H9 (cell line): ENCODE measurements at regions not wholly inside any gene's neighbourhood (a gene's known extent, or its start where the extent isn't known, plus 50 kb on each side); places are given as distances from the start of the nearest gene placed in this dataset.

Experiments used
- DNase-seq: peaks from one replicate; pipeline ENCODE4 v3.0.0-alpha.2; 2017
- H2AFZ ChIP-seq: one replicate; pipeline ENCODE4 v1.6.1; 2013; ENCODE audit warnings: mild to moderate bottlenecking, low read length, control low read depth, moderate library complexity
- H2AK5ac ChIP-seq: 2 replicates; pipeline ENCODE4 v1.6.1; 2013; ENCODE audit warnings: low read length, control low read depth, mixed read lengths; ENCODE audit not compliant: insufficient read length
- H2BK120ac ChIP-seq: one replicate; pipeline ENCODE4 v1.6.1; 2013; ENCODE audit warnings: low read depth, mild to moderate bottlenecking, low read length, control low read depth, inconsistent platforms; ENCODE audit not compliant: poor library complexity, severe bottlenecking
- H2BK12ac ChIP-seq: 2 replicates; pipeline ENCODE4 v1.6.1; 2013; ENCODE audit warnings: low read length, control low read depth, mixed read lengths, low read depth; ENCODE audit not compliant: insufficient read length
- H2BK15ac ChIP-seq: 2 replicates; pipeline ENCODE4 v1.6.1; 2013; ENCODE audit warnings: low read depth, low read length, control low read depth
- H2BK20ac ChIP-seq: one replicate; pipeline ENCODE4 v1.6.1; 2013; ENCODE audit warnings: low read depth, mild to moderate bottlenecking, low read length, control low read depth, inconsistent platforms; ENCODE audit not compliant: poor library complexity, severe bottlenecking
- H2BK5ac ChIP-seq: 2 replicates; pipeline ENCODE4 v1.6.1; 2013; ENCODE audit warnings: low read length, control low read depth, mixed read lengths; ENCODE audit not compliant: insufficient read length
- H3K14ac ChIP-seq: 2 replicates; pipeline ENCODE4 v1.6.1; 2013; ENCODE audit warnings: low read length, control low read depth; ENCODE audit not compliant: insufficient read depth
- H3K18ac ChIP-seq: 2 replicates; pipeline ENCODE4 v1.6.1; 2013; ENCODE audit warnings: low read depth, mild to moderate bottlenecking, mixed read lengths, low read length, control low read depth; ENCODE audit not compliant: insufficient read length
- H3K23ac ChIP-seq: 2 replicates; pipeline ENCODE4 v1.6.1; 2013; ENCODE audit warnings: low read length, control low read depth, mixed read lengths, low read depth; ENCODE audit not compliant: insufficient read length
- H3K23me2 ChIP-seq: 2 replicates; pipeline ENCODE4 v1.6.1; 2013; ENCODE audit warnings: low read depth, mild to moderate bottlenecking, mixed read lengths, low read length, control low read depth; ENCODE audit not compliant: insufficient read length, poor library complexity, severe bottlenecking
- H3K27ac ChIP-seq: 2 replicates; pipeline ENCODE4 v1.5.1; 2013; ENCODE audit warnings: low read length, control low read depth, mixed read lengths, low read depth; ENCODE audit not compliant: insufficient read length
- H3K27me3 ChIP-seq: 2 replicates; pipeline ENCODE4 v1.6.1; 2013; ENCODE audit warnings: low read length, control low read depth, inconsistent platforms; ENCODE audit not compliant: insufficient read depth
- H3K4ac ChIP-seq: 2 replicates; pipeline ENCODE4 v1.6.1; 2013; ENCODE audit warnings: low read depth, mild to moderate bottlenecking, control low read depth, inconsistent platforms, low read length, moderate library complexity
- H3K4me1 ChIP-seq: 2 replicates; pipeline ENCODE4 v1.6.1; 2013; ENCODE audit warnings: low read length, control low read depth, inconsistent platforms; ENCODE audit not compliant: insufficient read depth
- H3K4me2 ChIP-seq: 2 replicates; pipeline ENCODE4 v1.6.1; 2013; ENCODE audit warnings: low read length, control low read depth, mixed read lengths; ENCODE audit not compliant: insufficient read length, insufficient read depth
- H3K56ac ChIP-seq: 2 replicates; pipeline ENCODE4 v1.6.1; 2013; ENCODE audit warnings: low read depth, mild to moderate bottlenecking, mixed read lengths, low read length, control low read depth; ENCODE audit not compliant: insufficient read length
- H3K79me1 ChIP-seq: 2 replicates; pipeline ENCODE4 v1.6.1; 2013; ENCODE audit warnings: low read depth, mild to moderate bottlenecking, moderate library complexity, low read length, control low read depth, inconsistent platforms; ENCODE audit not compliant: insufficient read depth, poor library complexity, severe bottlenecking
- H3K79me2 ChIP-seq: 2 replicates; pipeline ENCODE4 v1.6.1; 2013; ENCODE audit warnings: low read length, control low read depth, inconsistent platforms; ENCODE audit not compliant: insufficient read depth
- H3K9ac ChIP-seq: 2 replicates; pipeline ENCODE4 v1.6.1; 2013; ENCODE audit warnings: low read length, control low read depth, mixed read lengths; ENCODE audit not compliant: insufficient read length; ENCODE audit errors: extremely low read depth
- H3K9me3 ChIP-seq: one replicate; pipeline ENCODE4 v1.6.1; 2013; ENCODE audit warnings: low read depth, low read length, inconsistent platforms; ENCODE audit not compliant: control insufficient read depth
- H3T11ph ChIP-seq: one replicate; pipeline ENCODE4 v1.6.1; 2013; ENCODE audit warnings: mild to moderate bottlenecking, low read length, control low read depth, inconsistent platforms
- H4K20me1 ChIP-seq: one replicate; pipeline ENCODE4 v1.6.1; 2013; ENCODE audit not compliant: control insufficient read depth, insufficient read length, insufficient read depth
- H4K5ac ChIP-seq: 2 replicates; pipeline ENCODE4 v1.6.1; 2013; ENCODE audit warnings: low read depth, mild to moderate bottlenecking, mixed read lengths, low read length, control low read depth; ENCODE audit not compliant: insufficient read length
- H4K8ac ChIP-seq: replicated peaks from 2 replicates; pipeline ENCODE4 v1.6.1; 2013; ENCODE audit warnings: low read length, control low read depth, mixed read lengths, low read depth; ENCODE audit not compliant: insufficient read length
- H4K91ac ChIP-seq: 2 replicates; pipeline ENCODE4 v1.6.1; 2013; ENCODE audit warnings: low read depth, mild to moderate bottlenecking, moderate library complexity, mixed read lengths, low read length, control low read depth; ENCODE audit not compliant: insufficient read length
- H3K27ac Mint-ChIP-seq, 3 experiments: 2 replicates in 2 of 3; 3 replicates in 1 of 3; pipeline ENCODE4 v1.8.0; 2020 to 2021; ENCODE audit warnings: mixed read lengths in 3 of 3, mild to moderate bottlenecking in 1 of 3, moderate library complexity in 1 of 3
- H3K27me3 Mint-ChIP-seq: 2 replicates; pipeline ENCODE4 v1.8.0; 2021; ENCODE audit warnings: low read depth, mild to moderate bottlenecking, moderate library complexity, mixed read lengths
- H3K36me3 Mint-ChIP-seq, 3 experiments: 2 replicates in 2 of 3; 3 replicates in 1 of 3; pipeline ENCODE4 v1.8.0; 2020 to 2021; ENCODE audit warnings: low read depth in 3 of 3, mixed read lengths in 3 of 3; ENCODE audit not compliant: insufficient read depth in 1 of 3
- H3K4me1 Mint-ChIP-seq, 2 experiments: 2 replicates each; pipeline ENCODE4 v1.8.0; 2020; ENCODE audit warnings: mixed read lengths in 2 of 2
- H3K4me3 Mint-ChIP-seq, 2 experiments: 2 replicates in 1 of 2; 3 replicates in 1 of 2; pipeline ENCODE4 v1.8.0; 2020 to 2021; ENCODE audit warnings: mild to moderate bottlenecking in 2 of 2, mixed read lengths in 2 of 2, moderate library complexity in 1 of 2
- H3K9me3 Mint-ChIP-seq, 2 experiments: 2 replicates in 1 of 2; 3 replicates in 1 of 2; pipeline ENCODE4 v1.8.0; 2020; ENCODE audit warnings: mild to moderate bottlenecking in 2 of 2, mixed read lengths in 2 of 2, moderate library complexity in 1 of 2
- WGBS: extraction: QIAGEN DNeasy Blood & Tissue Kit; methylation state at CpG from one replicate; pipeline ENCODE4 v1.1.7; 2013; ENCODE audit warnings: missing lambda C conversion rate, low lambda C conversion rate, mixed read lengths; ENCODE audit not compliant: insufficient read length; ENCODE audit errors: extremely low coverage; 5-methylcytosine and 5-hydroxymethylcytosine counted together
- TF ChIP-seq, protein P1 (sequence below): fragments of 200-600 bp; sonication (generic); conservative IDR thresholded peaks from 3 replicates; pipeline ENCODE4 v1.8.0; 2021; ENCODE audit warnings: antibody characterized with exemption, mild to moderate bottlenecking

DNA sequence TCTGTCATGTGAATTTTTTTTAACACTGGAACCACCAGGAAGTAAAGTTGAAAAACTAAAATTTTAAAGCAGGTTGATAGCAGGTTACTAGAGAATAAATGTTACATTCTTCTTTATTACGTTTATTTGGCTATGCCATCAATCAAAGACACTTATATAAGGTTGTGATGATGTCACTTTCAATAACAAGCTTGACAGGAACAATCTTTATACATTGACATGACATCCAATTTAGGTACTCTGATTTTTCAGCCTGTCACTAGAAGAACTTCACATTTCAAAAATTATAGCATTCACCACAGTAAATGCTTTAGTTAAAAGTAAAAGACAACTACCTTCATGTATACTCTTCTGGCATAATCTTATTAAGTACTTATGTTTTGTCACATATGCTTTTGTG is 696.8 kb upstream of the NCAM2 start:
- Histone ChIP-seq H3K27me3 (no peaks in the 10 kb centered on the region), H4K20me1 (no peaks in the 10 kb centered on the region), H3K4me2 (no peak overlapping the region), H3K9me3 (no peaks in the 10 kb centered on the region), H2BK12ac (no peak overlapping the region), H2AFZ (no peak overlapping the region), H3K79me1 (no peaks in the 10 kb centered on the region), H3T11ph (no peak overlapping the region), H3K56ac (no peak overlapping the region), H3K18ac (no peak overlapping the region), H3K14ac (no peak overlapping the region), H4K8ac (no peak overlapping the region), H2BK5ac (no peak overlapping the region), H3K27ac (no peak overlapping the region), H3K4ac (no peak overlapping the region), H3K23ac (no peak overlapping the region), H2BK120ac (no peak overlapping the region), H3K9ac (no peak overlapping the region), H3K79me2 (no peaks in the 10 kb centered on the region), H4K5ac (no peak overlapping the region), H3K4me1 (no peaks in the 10 kb centered on the region), H2AK5ac (no peak overlapping the region), H4K91ac (no peak overlapping the region), H3K23me2 (no peaks in the 10 kb centered on the region), H2BK15ac (no peak overlapping the region), H2BK20ac (no peak overlapping the region)
- Mint-ChIP-seq H3K27me3 (no peaks in the 10 kb centered on the region), H3K36me3 (no peaks in the 10 kb centered on the region), H3K27ac (no peak overlapping the region), H3K4me3 (no peak overlapping the region), H3K9me3 (no peaks in the 10 kb centered on the region; a peak in 3 of 5 replicates), H3K4me1 (no peaks in the 10 kb centered on the region)
- no CpG with 5 or more reads among the region's 1 CpG for WGBS
- TF ChIP-seq, protein P1, sequence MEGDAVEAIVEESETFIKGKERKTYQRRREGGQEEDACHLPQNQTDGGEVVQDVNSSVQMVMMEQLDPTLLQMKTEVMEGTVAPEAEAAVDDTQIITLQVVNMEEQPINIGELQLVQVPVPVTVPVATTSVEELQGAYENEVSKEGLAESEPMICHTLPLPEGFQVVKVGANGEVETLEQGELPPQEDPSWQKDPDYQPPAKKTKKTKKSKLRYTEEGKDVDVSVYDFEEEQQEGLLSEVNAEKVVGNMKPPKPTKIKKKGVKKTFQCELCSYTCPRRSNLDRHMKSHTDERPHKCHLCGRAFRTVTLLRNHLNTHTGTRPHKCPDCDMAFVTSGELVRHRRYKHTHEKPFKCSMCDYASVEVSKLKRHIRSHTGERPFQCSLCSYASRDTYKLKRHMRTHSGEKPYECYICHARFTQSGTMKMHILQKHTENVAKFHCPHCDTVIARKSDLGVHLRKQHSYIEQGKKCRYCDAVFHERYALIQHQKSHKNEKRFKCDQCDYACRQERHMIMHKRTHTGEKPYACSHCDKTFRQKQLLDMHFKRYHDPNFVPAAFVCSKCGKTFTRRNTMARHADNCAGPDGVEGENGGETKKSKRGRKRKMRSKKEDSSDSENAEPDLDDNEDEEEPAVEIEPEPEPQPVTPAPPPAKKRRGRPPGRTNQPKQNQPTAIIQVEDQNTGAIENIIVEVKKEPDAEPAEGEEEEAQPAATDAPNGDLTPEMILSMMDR: no peak
- no peak for DNase-seq
